Suprapubic skin (tissue), 4 donors: ENCODE measurements at regions not wholly inside any gene's neighbourhood (a gene's known extent, or its start where the extent isn't known, plus 50 kb on each side); places are given as distances from the start of the nearest gene placed in this dataset.

ENCODE experiments used
- DNase-seq, 2 donors: peaks; one replicate each; pipeline ENCODE4 v3.0.0-alpha.2; 2019; ENCODE audit warnings: low spot score in 2 of 2
- H3K27ac ChIP-seq: fragments of 200-600 bp; sonication (generic); one replicate; pipeline ENCODE4 v1.5.1; 2019
- H3K27me3 ChIP-seq: fragments of 200-600 bp; sonication (generic); one replicate; pipeline ENCODE4 v1.5.1; 2019
- H3K36me3 ChIP-seq: fragments of 200-600 bp; sonication (generic); one replicate; pipeline ENCODE4 v1.5.1; 2019
- H3K4me1 ChIP-seq: fragments of 200-600 bp; sonication (generic); one replicate; pipeline ENCODE4 v1.5.1; 2019
- H3K4me3 ChIP-seq: fragments of 200-600 bp; sonication (generic); one replicate; pipeline ENCODE4 v1.5.1; 2019; ENCODE audit warnings: mild to moderate bottlenecking
- H3K9me3 ChIP-seq: fragments of 200-600 bp; sonication (generic); one replicate; pipeline ENCODE4 v1.5.1; 2019
- CTCF ChIP-seq, 2 donors: fragments of 200-600 bp in 1 of 2; fragments of 450-650 bp in 1 of 2; sonication (generic) in 1 of 2; IDR thresholded peaks; one replicate each; pipeline ENCODE4 v1.5.1; 2016 to 2019; ENCODE audit warnings: antibody characterized with exemption in 2 of 2, mild to moderate bottlenecking in 1 of 2, moderate library complexity in 1 of 2
- EP300 ChIP-seq: sonication (generic); formaldehyde crosslinking; IDR thresholded peaks from one replicate; pipeline ENCODE4 v1.6.1; 2017; ENCODE audit warnings: antibody characterized with exemption
- POLR2A ChIP-seq, 2 donors: fragments of 450-650 bp; IDR thresholded peaks; one replicate each; pipeline ENCODE4 v1.6.1; 2017; ENCODE audit warnings: antibody characterized with exemption in 2 of 2, mild to moderate bottlenecking in 2 of 2, moderate library complexity in 2 of 2
- POLR2AphosphoS5 ChIP-seq, 3 donors: sonication (generic); formaldehyde crosslinking; IDR thresholded peaks; one replicate each; pipeline ENCODE4 v1.6.1; 2017; ENCODE audit warnings: antibody characterized with exemption in 3 of 3
- WGBS: methylation state at CpG from one replicate; pipeline ENCODE4 v1.1.5; 2018; 5-methylcytosine and 5-hydroxymethylcytosine counted together

- Histone ChIP-seq H3K4me3 (no peak overlapping the region), H3K27ac (no peak overlapping the region), H3K4me1 (no peaks in the 10 kb centered on the region), H3K27me3 (no peaks in the 10 kb centered on the region), H3K9me3 (no peaks in the 10 kb centered on the region), H3K36me3 (no peaks in the 10 kb centered on the region)
- no peak for DNase-seq
- TF ChIP-seq CTCF (IDR thresholded peaks at IDR 0.05): no peak
- TF ChIP-seq POLR2A (IDR thresholded peaks at IDR 0.05): no peak
- no peak for TF ChIP-seq POLR2AphosphoS5 (IDR thresholded peaks at IDR 0.05)
- no peak for TF ChIP-seq EP300
- 59% methylated on average over 1 of the region's 1 CpG for WGBS
These were observed 1340.4 kb downstream of the XPNPEP1 start for GRCh38 chr10:108582888-108583287.

GRCh38 chr10:108582387-108582786 lies 1340.9 kb downstream of the XPNPEP1 start:
- Histone ChIP-seq H3K27ac (no peak overlapping the region), H3K4me3 (no peak overlapping the region), H3K4me1 (no peaks in the 10 kb centered on the region), H3K9me3 (no peaks in the 10 kb centered on the region), H3K27me3 (no peaks in the 10 kb centered on the region), H3K36me3 (no peaks in the 10 kb centered on the region)
- TF ChIP-seq POLR2A (IDR thresholded peaks at IDR 0.05) (no peak), POLR2AphosphoS5 (IDR thresholded peaks at IDR 0.05) (no peak), CTCF (IDR thresholded peaks at IDR 0.05) (no peak), EP300 (no peak)
- WGBS: 74% methylated on average over 3 of the region's 3 CpGs
- DNase-seq: no peak

GRCh38 chr10:108578258-108578657 lies 1345.1 kb downstream of the XPNPEP1 start:
- Histone ChIP-seq H3K27ac (no peak overlapping the region), H3K36me3 (no peaks in the 10 kb centered on the region), H3K27me3 (no peaks in the 10 kb centered on the region), H3K9me3 (no peaks in the 10 kb centered on the region), H3K4me3 (no peak overlapping the region), H3K4me1 (no peaks in the 10 kb centered on the region)
- WGBS: 75% methylated on average over 1 of the region's 1 CpG
- TF ChIP-seq CTCF (IDR thresholded peaks at IDR 0.05) (no peak), POLR2A (IDR thresholded peaks at IDR 0.05) (no peak), EP300 (no peak), POLR2AphosphoS5 (IDR thresholded peaks at IDR 0.05) (no peak)
- no peak for DNase-seq

- Histone ChIP-seq H3K9me3 (no peaks in the 10 kb centered on the region), H3K4me1 (no peaks in the 10 kb centered on the region), H3K27ac (no peak overlapping the region), H3K27me3 (no peaks in the 10 kb centered on the region), H3K4me3 (no peak overlapping the region), H3K36me3 (no peaks in the 10 kb centered on the region)
- TF ChIP-seq POLR2A (IDR thresholded peaks at IDR 0.05): no peak
- no peak for TF ChIP-seq EP300
- no peak for TF ChIP-seq CTCF (IDR thresholded peaks at IDR 0.05)
- TF ChIP-seq POLR2AphosphoS5 (IDR thresholded peaks at IDR 0.05): no peak
- WGBS: 87% methylated on average over 1 of the region's 1 CpG
- no peak for DNase-seq
These were observed 1349.1 kb downstream of the XPNPEP1 start for GRCh38 chr10:108574233-108574632.

GRCh38 chr10:108568824-108569223 lies 1354.5 kb downstream of the XPNPEP1 start:
- 72% methylated on average over 2 of the region's 2 CpGs for WGBS
- no peaks in the 10 kb centered on the region for H3K27me3 ChIP-seq

More at GRCh38 chr10:108568824-108569223, 1354.5 kb downstream of the XPNPEP1 start:
- H3K36me3 ChIP-seq: no peaks in the 10 kb centered on the region
- no peaks in the 10 kb centered on the region for H3K9me3 ChIP-seq
- TF ChIP-seq POLR2AphosphoS5 (IDR thresholded peaks at IDR 0.05) (no peak), POLR2A (IDR thresholded peaks at IDR 0.05) (no peak), EP300 (no peak), CTCF (IDR thresholded peaks at IDR 0.05) (no peak)
- no peak for DNase-seq
- no peak overlapping the region for H3K27ac ChIP-seq
- no peaks in the 10 kb centered on the region for H3K4me1 ChIP-seq
- no peak overlapping the region for H3K4me3 ChIP-seq
